ENCODE measurements at regions not wholly inside any gene's neighbourhood (a gene's known extent, or its start where the extent isn't known, plus 50 kb on each side); places are given as distances from the start of the nearest gene placed in this dataset.
"Not testable (repeated sequence)": the region's sequence is repeated elsewhere in the genome, so short reads cannot be mapped to it uniquely, and the experiment has no call there.

DNA sequence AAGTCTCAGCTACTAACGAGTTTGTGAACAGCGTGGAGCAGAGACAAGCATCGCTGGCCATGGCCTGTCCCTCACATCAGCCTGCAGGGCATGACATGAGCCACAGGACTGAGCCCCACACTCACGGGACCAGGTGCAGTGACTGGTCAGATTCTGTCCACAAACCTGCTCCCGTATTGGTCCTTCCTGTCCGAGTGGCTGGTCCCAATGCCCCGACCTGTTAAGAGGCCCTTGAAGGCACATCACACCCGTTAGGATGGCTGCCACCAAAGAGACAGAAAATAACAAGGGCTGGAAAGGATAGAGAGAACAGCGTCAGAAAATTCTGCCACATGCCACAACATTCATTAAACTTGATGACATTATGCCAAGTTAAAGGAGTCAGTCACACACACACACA, 403.2 kb upstream of the MYT1L start:
- DNase-seq = no peak

DNA sequence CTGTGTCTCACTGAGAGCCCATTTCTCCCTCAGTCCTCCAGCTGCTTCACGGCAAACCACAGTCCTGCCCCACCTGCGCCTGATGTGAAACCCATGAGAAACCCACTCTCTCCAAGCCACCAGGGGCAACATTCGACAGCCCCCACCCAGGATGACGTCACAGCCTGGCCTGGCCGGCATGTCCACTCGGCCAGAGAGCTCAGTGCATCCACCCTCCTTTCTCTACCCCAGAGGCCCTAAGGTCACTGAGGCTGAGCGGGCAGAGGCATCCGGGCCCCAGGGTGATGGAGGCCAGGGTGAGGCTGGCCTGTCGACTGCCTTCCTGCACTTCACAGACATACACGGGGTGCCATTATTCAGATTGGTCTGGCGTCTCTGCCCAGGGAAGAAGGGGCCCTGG, 402.7 kb upstream of the MYT1L start:
- no peak for DNase-seq

DNA sequence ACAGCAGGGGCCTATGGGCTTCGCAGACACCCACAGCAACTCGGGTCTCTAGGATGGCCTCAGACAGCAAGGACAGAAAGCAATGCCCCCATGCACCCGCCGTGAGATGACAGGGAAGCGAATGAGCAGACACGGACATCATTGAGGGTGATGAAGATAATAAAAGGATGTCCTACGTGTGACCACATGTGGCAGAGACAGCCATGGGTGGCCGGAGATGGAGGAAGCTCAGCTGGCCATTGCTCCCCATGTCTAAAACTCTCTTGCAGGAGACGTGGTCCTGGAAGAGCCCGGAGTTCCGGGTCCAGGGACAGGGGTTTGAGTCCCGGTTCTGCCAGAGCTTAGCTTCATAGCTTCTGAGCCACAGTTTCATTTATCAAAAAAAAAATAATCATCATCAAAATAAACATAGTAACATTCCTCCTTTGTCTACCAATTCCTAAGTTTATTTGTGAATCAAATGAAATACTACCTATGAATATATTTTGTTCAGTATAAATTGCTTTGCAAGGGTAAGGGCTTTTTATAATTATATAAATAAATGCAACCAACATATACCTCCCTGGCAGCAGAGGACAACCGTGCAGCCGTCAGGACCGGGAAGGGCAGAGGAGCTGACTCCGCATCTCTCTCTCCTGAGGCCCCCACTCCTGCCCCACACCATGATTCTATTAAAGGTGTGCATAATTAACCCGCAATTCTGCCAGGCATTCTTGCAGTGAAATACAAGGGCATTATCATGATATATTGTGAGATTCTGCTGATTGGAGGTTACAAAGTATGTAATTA, 401.4 kb upstream of the MYT1L start:
- no peak for DNase-seq

GRCh38 chr2:2731816-2732284, 400.8 kb upstream of the MYT1L start:
- no peak for DNase-seq

- no peak for DNase-seq
Observed at GRCh38 chr2:2731101-2731815, 400.2 kb upstream of the MYT1L start.

GRCh38 chr2:2730301-2730833, 399.3 kb upstream of the MYT1L start:
- DNase-seq = no peak

DNA sequence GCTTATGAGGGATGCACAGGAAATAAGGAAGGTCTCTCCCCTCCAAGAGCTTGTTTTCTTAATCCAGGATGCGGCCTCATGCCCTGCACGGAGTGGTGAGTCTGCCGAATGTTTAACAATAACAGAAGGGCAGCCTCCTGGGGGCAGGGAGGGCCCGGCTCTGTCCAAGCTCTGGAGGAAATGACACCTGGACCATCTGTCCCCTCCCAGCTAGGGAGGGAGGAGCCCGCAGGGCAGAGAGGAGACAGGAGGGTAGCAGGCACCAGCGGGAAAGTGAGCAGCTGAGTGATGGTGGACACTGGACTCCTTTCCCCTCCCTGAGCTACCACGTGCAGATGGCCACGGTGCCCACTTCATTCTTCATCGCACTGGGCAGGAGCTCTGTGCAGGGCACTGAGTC, 398.2 kb upstream of the MYT1L start:
- no peak for DNase-seq

- DNase-seq = no peak
Observed at GRCh38 chr2:2728635-2729034, 397.6 kb upstream of the MYT1L start.

DNA sequence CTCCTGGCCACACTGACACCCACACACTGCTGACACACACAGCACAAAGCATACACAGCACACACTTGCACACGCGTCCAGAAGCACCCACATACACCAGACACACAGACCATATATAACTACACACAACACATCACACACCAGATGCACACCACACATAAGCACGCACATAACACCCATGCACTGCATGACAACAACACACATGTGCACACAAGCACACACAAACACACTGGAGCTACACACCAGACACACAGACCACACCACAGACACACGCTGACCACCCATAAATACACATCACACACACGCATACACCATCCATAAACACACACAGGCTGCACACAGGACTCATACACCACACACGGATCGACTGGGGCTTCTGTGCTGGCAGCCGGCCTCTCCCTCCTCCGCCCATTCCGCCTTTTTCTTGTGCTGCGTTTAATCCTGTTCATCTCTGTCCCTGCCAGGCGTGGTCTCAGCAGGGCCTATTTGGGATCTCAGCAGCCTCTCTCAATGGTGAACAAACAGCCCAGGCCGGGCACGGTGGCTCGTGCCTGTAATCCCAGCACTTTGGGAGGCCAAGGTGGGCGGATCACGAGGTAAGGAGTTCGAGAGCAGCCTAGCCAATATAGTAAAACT, 396.9 kb upstream of the MYT1L start:
- no peak for DNase-seq

- no peak for DNase-seq
Observed at GRCh38 chr2:2726163-2726562, 395.1 kb upstream of the MYT1L start.

GRCh38 chr2:2723064-2723463, 392.0 kb upstream of the MYT1L start:
- DNase-seq = no peak

- DNase-seq = no peak
Observed at GRCh38 chr2:2721296-2721835, 390.3 kb upstream of the MYT1L start.

DNA sequence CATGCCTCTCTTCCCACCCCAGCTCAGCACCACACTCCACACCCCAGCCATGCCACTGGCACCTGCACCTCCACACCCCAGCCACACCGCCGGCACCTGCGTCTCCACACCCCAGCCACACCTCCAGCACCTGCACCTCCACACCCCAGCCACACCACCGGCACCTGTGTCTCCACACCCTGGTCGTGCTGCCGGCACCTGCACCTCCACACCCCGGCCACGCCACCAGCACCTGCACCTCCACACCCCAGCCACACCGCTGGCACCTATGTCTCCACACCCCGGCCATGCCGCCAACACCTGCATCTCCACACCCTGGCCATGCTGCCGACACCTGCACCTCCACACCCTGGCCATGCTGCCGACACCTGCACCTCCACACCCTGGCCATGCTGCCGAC, 389.7 kb upstream of the MYT1L start:
- not testable (repeated sequence) for DNase-seq

DNA sequence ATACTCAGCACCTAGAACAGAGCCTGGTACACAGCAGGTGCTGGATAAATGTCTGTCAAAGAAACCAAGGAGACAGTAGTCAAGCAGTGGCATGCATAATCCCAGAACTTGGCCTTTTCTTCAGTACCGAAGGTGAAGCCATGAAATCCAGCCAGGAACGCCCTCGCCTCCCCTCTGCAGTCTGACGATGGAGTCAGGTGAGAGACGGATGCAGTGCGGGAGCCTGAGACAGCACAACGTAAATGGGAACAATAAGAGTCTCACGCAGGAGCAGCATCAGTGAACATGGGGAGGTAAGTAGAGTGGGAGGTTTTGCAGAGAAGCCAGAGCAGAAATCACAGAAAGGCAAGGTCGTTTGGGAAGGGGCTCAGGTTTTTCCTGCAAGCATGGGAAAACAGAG, 389.3 kb upstream of the MYT1L start:
- no peak for DNase-seq

GRCh38 chr2:2719781-2720180, 388.7 kb upstream of the MYT1L start:
- DNase-seq = no peak

- DNase-seq = no peak
Observed at GRCh38 chr2:2719015-2719414, 387.9 kb upstream of the MYT1L start.

DNA sequence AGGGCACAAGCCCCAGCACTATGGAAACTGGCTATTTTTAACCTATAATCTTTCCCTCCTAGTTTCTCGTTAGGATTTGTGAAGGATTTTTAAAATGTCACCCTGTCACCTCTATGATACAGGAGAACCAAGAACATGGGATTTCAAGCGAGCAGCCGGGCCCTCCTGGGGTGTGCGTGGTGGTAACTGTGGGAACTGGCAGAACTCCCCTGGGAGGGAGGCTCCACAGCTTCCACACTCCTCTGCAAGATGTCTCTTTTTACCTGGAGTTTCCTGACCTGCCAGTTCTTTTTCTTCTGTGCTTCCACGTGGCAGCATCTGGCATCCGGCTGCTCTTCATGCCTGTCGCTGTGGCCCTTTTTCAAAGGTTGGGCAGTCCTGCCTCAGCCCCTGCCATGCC, 386.3 kb upstream of the MYT1L start:
- DNase-seq = no peak

- DNase-seq = no peak
Observed at GRCh38 chr2:2716771-2717170, 385.7 kb upstream of the MYT1L start.

- no peak for DNase-seq
Observed at GRCh38 chr2:2715036-2715818, 384.2 kb upstream of the MYT1L start.

GRCh38 chr2:2714408-2714807, 383.3 kb upstream of the MYT1L start:
- DNase-seq = no peak

DNA sequence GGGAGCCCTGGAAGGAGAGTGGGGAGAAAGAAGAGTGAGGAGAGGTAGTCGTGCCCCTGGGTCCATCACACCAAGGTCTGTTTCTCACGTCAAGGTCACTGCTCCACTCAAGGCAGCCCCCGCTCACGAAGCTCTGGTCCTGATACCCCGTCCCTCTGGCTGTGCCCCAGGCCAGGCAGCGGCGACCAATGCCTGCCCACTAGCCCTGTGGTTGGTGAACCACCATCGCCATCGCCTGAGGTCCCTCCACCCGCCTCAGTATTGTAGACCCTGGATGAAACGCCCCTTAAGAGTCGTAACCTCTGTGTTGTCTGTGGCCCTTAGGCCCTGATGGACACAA, 378.3 kb upstream of the MYT1L start:
- DNase-seq = no peak

Measured in fibroblast of skin of abdomen (primary cell).